Astrocyte (in vitro differentiated cells and primary cell): ENCODE measurements at regions not wholly inside any gene's neighbourhood (a gene's known extent, or its start where the extent isn't known, plus 50 kb on each side); places are given as distances from the start of the nearest gene placed in this dataset.

Experiments used
- EZH2 ChIP-seq: IDR thresholded peaks from 2 replicates; pipeline ENCODE4 v1.6.1; 2012; ENCODE audit warnings: mild to moderate bottlenecking, low read length, inconsistent platforms; ENCODE audit not compliant: insufficient read depth
- TF ChIP-seq, protein P1 (sequence below): IDR thresholded peaks from 2 replicates; pipeline ENCODE4 v1.5.1; 2011; ENCODE audit warnings: low read depth, mild to moderate bottlenecking, inconsistent platforms, low read length, moderate library complexity; ENCODE audit not compliant: insufficient read depth

DNA sequence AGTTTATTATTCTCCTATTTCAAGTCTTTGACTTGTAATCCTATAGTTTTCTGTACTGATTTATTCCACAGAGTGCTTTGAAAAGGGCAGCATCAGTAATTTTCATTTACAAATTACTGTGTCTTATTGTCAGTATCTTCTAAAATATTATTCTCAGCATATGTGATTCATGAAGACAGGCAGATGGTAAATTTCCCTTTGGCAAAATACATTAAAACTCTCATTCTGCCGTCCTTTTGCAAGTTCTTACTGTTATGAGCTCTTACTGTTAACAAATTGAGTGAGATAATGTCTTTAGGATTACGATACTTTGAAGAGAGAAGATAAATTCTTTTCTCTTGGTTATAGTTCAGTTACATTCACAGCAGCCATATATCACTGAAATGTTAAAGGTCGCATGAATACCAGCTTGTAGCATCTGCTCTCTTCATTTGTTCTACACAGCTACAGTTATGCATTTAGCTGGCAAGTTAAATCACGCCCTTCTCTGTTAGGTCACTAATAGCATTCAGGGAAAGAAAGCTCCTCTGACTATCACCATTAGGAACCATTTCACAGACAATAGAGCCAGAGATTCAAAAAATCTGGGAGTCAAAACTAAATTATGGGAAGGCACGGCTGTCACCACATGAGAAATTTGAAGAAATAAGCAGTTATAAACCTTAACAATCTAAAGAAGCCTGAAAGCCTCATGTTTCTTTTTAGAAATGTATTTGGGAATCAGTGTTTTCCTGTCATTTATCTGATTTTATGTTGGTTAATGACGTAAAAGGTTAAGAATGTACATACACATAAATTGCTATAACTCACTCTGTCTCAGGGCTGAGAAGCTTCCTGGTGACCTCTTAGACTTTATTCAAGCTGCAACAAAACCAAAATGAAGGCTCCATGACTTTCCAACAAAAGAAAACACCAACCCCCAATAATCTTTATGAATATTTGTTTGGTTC is 109.6 kb upstream of the SP4 start:
- TF ChIP-seq, protein P1, sequence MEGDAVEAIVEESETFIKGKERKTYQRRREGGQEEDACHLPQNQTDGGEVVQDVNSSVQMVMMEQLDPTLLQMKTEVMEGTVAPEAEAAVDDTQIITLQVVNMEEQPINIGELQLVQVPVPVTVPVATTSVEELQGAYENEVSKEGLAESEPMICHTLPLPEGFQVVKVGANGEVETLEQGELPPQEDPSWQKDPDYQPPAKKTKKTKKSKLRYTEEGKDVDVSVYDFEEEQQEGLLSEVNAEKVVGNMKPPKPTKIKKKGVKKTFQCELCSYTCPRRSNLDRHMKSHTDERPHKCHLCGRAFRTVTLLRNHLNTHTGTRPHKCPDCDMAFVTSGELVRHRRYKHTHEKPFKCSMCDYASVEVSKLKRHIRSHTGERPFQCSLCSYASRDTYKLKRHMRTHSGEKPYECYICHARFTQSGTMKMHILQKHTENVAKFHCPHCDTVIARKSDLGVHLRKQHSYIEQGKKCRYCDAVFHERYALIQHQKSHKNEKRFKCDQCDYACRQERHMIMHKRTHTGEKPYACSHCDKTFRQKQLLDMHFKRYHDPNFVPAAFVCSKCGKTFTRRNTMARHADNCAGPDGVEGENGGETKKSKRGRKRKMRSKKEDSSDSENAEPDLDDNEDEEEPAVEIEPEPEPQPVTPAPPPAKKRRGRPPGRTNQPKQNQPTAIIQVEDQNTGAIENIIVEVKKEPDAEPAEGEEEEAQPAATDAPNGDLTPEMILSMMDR, result no peak
- no peak for TF ChIP-seq EZH2
